ENCODE measurements at regions not wholly inside any gene's neighbourhood (a gene's known extent, or its start where the extent isn't known, plus 50 kb on each side); places are given as distances from the start of the nearest gene placed in this dataset.

GRCh38 chr4:33467291-33467690 lies 2747.1 kb downstream of the PCDH7 start:
- no peak overlapping the region for H3K27ac Mint-ChIP-seq
- TF ChIP-seq CTCF (IDR thresholded peaks at IDR 0.05; ENCODE audit: unreplicated experiment in 3 of 3), result no peak
- H3K4me1 Mint-ChIP-seq, result no peaks in the 10 kb centered on the region
- H3K4me3 Mint-ChIP-seq, result no peak overlapping the region
- no peaks in the 10 kb centered on the region for H3K36me3 Mint-ChIP-seq (ENCODE audit: low read depth)
- no peaks in the 10 kb centered on the region for H3K27me3 Mint-ChIP-seq (ENCODE audit: low read depth)
- H3K9me3 Mint-ChIP-seq, result no peaks in the 10 kb centered on the region

DNA sequence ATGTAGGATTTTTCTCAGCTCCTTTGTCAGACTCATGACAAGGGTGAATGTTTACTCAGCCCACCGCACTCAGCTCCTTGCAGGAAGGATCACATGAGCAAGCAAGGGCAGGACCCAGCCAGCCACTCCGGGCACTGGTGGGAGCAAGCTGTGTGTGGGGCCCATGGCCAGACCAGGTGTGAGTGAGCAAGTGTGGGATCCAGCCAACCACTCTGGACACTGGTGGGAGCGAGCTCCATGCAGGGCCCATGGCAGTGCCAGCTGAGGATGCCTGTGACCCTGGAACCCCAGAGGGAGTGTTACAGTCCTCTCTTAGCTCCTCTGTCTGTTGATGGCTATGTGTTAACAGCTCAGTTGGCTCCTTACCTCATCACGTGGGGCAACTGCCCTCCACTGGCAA lies 2750.6 kb downstream of the PCDH7 start:
- Mint-ChIP-seq H3K4me3 (no peak overlapping the region), H3K27me3 (ENCODE audit: low read depth) (no peaks in the 10 kb centered on the region), H3K36me3 (ENCODE audit: low read depth) (no peaks in the 10 kb centered on the region), H3K27ac (no peak overlapping the region), H3K4me1 (no peaks in the 10 kb centered on the region), H3K9me3 (no peaks in the 10 kb centered on the region)
- no peak for TF ChIP-seq CTCF (IDR thresholded peaks at IDR 0.05; ENCODE audit: unreplicated experiment in 3 of 3)

- H3K36me3 Mint-ChIP-seq (ENCODE audit: low read depth), result no peaks in the 10 kb centered on the region
- H3K9me3 Mint-ChIP-seq, result no peaks in the 10 kb centered on the region
- no peak for TF ChIP-seq CTCF (IDR thresholded peaks at IDR 0.05; ENCODE audit: unreplicated experiment in 3 of 3)
- no peaks in the 10 kb centered on the region for H3K4me1 Mint-ChIP-seq
- H3K27ac Mint-ChIP-seq, result no peak overlapping the region
- H3K27me3 Mint-ChIP-seq (ENCODE audit: low read depth), result no peaks in the 10 kb centered on the region
- no peak overlapping the region for H3K4me3 Mint-ChIP-seq
These were observed 2757.5 kb downstream of the PCDH7 start for GRCh38 chr4:33477715-33478114.

GRCh38 chr4:33482773-33483172 lies 2761.5 kb downstream of the ARAP2 start:
- Mint-ChIP-seq H3K27ac (no peak overlapping the region), H3K36me3 (ENCODE audit: low read depth) (no peaks in the 10 kb centered on the region), H3K4me1 (no peaks in the 10 kb centered on the region), H3K4me3 (no peak overlapping the region), H3K9me3 (no peaks in the 10 kb centered on the region), H3K27me3 (ENCODE audit: low read depth) (no peaks in the 10 kb centered on the region)
- no peak for TF ChIP-seq CTCF (IDR thresholded peaks at IDR 0.05; ENCODE audit: unreplicated experiment in 3 of 3)

DNA sequence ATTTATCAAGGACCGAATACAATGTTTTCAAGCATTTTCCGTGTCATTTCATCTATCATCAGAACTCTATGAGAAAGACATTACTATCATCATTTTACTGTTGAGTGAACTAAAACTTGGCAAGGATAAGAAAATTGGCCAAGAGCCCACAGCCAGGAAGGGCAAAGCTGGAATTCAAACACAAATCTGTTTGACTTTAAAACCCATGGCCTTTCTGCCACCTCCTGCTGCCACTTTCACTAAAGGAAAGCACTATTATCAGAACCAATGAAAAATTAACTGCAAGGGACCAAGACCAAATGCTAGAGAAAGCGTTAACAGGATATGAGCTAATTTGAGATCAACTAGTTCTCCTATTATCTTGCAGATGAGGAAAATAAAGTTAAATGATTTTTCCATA lies 2759.2 kb downstream of the ARAP2 start:
- Mint-ChIP-seq H3K27ac (no peak overlapping the region), H3K9me3 (no peaks in the 10 kb centered on the region), H3K36me3 (ENCODE audit: low read depth) (no peaks in the 10 kb centered on the region), H3K27me3 (ENCODE audit: low read depth) (no peaks in the 10 kb centered on the region), H3K4me1 (no peaks in the 10 kb centered on the region), H3K4me3 (no peak overlapping the region)
- TF ChIP-seq CTCF (IDR thresholded peaks at IDR 0.05; ENCODE audit: unreplicated experiment in 3 of 3), result no peak

DNA sequence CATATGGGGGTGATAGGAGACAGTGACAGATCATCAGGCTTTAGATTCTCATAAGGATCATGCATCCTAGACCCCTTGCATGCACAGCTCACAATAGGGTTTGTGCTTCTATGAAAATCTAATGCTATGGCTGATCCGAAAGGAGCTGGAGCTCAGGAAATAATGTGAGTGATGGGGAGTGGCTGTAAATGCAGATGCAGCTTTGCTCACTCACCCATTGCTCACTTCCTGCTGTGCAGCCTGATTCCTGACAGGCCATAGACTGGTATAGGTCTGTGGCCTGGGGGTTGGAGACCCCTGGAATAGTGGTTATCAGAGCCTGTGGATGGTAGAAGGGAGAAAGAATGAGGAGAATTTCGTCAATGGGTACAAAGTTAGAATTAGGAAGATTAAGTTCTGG lies 2751.1 kb downstream of the ARAP2 start:
- H3K27me3 Mint-ChIP-seq (ENCODE audit: low read depth), result no peaks in the 10 kb centered on the region
- H3K9me3 Mint-ChIP-seq, result no peaks in the 10 kb centered on the region
- no peak overlapping the region for H3K27ac Mint-ChIP-seq
- no peak overlapping the region for H3K4me3 Mint-ChIP-seq
- no peaks in the 10 kb centered on the region for H3K36me3 Mint-ChIP-seq (ENCODE audit: low read depth)
- no peak for TF ChIP-seq CTCF (IDR thresholded peaks at IDR 0.05; ENCODE audit: unreplicated experiment in 3 of 3)
- H3K4me1 Mint-ChIP-seq, result no peaks in the 10 kb centered on the region

Data from nephron (organoid).